OCI-LY1 (cell line): ENCODE measurements at regions not wholly inside any gene's neighbourhood (a gene's known extent, or its start where the extent isn't known, plus 50 kb on each side); places are given as distances from the start of the nearest gene placed in this dataset.
"Not testable (repeated sequence)": the region's sequence is repeated elsewhere in the genome, so short reads cannot be mapped to it uniquely, and the experiment has no call there.

Source experiments
- H2AFZ ChIP-seq: fragments of 200-600 bp; sonication (generic), shearing (Covaris generic); 2 replicates; pipeline ENCODE4 v1.6.0; 2014; ENCODE audit warnings: antibody characterized with exemption, mild to moderate bottlenecking, low read length
- H3F3A ChIP-seq: fragments of 200-600 bp; sonication (generic), shearing (Covaris generic); 2 replicates; pipeline ENCODE4 v1.6.0; 2014; ENCODE audit warnings: mild to moderate bottlenecking, antibody characterized with exemption, low read length, moderate library complexity; ENCODE audit not compliant: insufficient read depth
- H3K27ac ChIP-seq: fragments of 200-600 bp; sonication (generic); 2 replicates; pipeline ENCODE4 v1.5.1; 2014; ENCODE audit warnings: low read length, mixed run types, mild to moderate bottlenecking, low read depth; ENCODE audit not compliant: poor library complexity, severe bottlenecking
- H3K27me3 ChIP-seq: fragments of 200-600 bp; sonication (generic); 2 replicates; pipeline ENCODE4 v1.6.0; 2014; ENCODE audit warnings: antibody characterized with exemption, mild to moderate bottlenecking, low read length, moderate library complexity; ENCODE audit not compliant: insufficient read depth
- H3K36me3 ChIP-seq: fragments of 200-600 bp; sonication (generic); 2 replicates; pipeline ENCODE4 v1.6.1; 2014; ENCODE audit warnings: mild to moderate bottlenecking, antibody characterized with exemption, low read length, moderate library complexity, mixed read lengths; ENCODE audit not compliant: insufficient read depth
- H3K4me1 ChIP-seq: fragments of 200-600 bp; sonication (generic); 2 replicates; pipeline ENCODE4 v1.5.1; 2014; ENCODE audit warnings: mild to moderate bottlenecking, low read length, moderate library complexity; ENCODE audit not compliant: insufficient read depth, severe bottlenecking
- H3K4me2 ChIP-seq: fragments of 200-600 bp; sonication (generic), shearing (Covaris generic); 2 replicates; pipeline ENCODE4 v1.6.1; 2014; ENCODE audit warnings: low read length
- H3K4me3 ChIP-seq: fragments of 200-600 bp; sonication (generic); 2 replicates; pipeline ENCODE4 v1.5.1; 2014; ENCODE audit warnings: low read length, low read depth, mild to moderate bottlenecking, mixed read lengths; ENCODE audit not compliant: poor library complexity, severe bottlenecking
- H3K79me2 ChIP-seq: fragments of 200-600 bp; shearing (Covaris generic); 2 replicates; pipeline ENCODE4 v1.6.1; 2016; ENCODE audit warnings: mixed run types, low read length, mixed read lengths; ENCODE audit not compliant: insufficient read depth
- H3K9ac ChIP-seq: fragments of 200-600 bp; sonication (generic), shearing (Covaris generic); 2 replicates; pipeline ENCODE4 v1.6.1; 2014; ENCODE audit warnings: mild to moderate bottlenecking, low read length, mixed read lengths
- H3K9me2 ChIP-seq: fragments of 200-600 bp; sonication (generic), shearing (Covaris generic); 2 replicates; pipeline ENCODE4 v1.6.1; 2014; ENCODE audit warnings: low read depth, mild to moderate bottlenecking, low read length, mixed read lengths
- H3K9me3 ChIP-seq: fragments of 200-600 bp; shearing (Covaris generic); 2 replicates; pipeline ENCODE4 v1.6.1; 2014; ENCODE audit warnings: low read length, mixed read lengths
- H4K20me1 ChIP-seq: fragments of 200-600 bp; sonication (generic), shearing (Covaris generic); 2 replicates; pipeline ENCODE4 v1.6.0; 2016; ENCODE audit warnings: mild to moderate bottlenecking, low read length; ENCODE audit not compliant: insufficient read depth
- EZH2 ChIP-seq: fragments of 200-600 bp; sonication (generic), shearing (Covaris generic); IDR thresholded peaks from 2 replicates; pipeline ENCODE4 v1.8.0; 2017; ENCODE audit warnings: borderline replicate concordance, mixed run types, mild to moderate bottlenecking, antibody characterized with exemption, low read length, moderate library complexity, mixed read lengths
- TF ChIP-seq, protein P1 (sequence below): fragments of 200-600 bp; sonication (generic), shearing (Covaris generic); IDR thresholded peaks from 2 replicates; pipeline ENCODE4 v1.5.1; 2017; ENCODE audit warnings: mild to moderate bottlenecking, antibody characterized with exemption, low read length, moderate library complexity, mixed read lengths

- no peaks in the 10 kb centered on the region for H3K27me3 ChIP-seq
- no peak overlapping the region for H3K4me3 ChIP-seq
These were observed 176.5 kb upstream of the CCZ1B start for GRCh38 chr7:7002418-7003062.

GRCh38 chr7:7005303-7005702 is 177.0 kb upstream of the C1GALT1 start:
- Histone ChIP-seq H3K36me3 (no peaks in the 10 kb centered on the region), H3K27me3 (no peaks in the 10 kb centered on the region), H3K9ac (no peak overlapping the region), H3F3A (no peaks in the 10 kb centered on the region), H3K4me1 (no peaks in the 10 kb centered on the region), H3K79me2 (no peaks in the 10 kb centered on the region), H2AFZ (no peak overlapping the region), H3K4me3 (no peak overlapping the region), H3K27ac (no peak overlapping the region), H3K9me2 (no peaks in the 10 kb centered on the region), H3K4me2 (no peak overlapping the region), H3K9me3 (no peaks in the 10 kb centered on the region), H4K20me1 (no peaks in the 10 kb centered on the region)
- no peak for TF ChIP-seq EZH2

More at GRCh38 chr7:7002418-7003062, 176.5 kb upstream of the CCZ1B start:
- Histone ChIP-seq H3K9me3 (no peaks in the 10 kb centered on the region), H3K9me2 (no peaks in the 10 kb centered on the region), H3K9ac (no peak overlapping the region), H3K27ac (no peak overlapping the region), H3K36me3 (no peaks in the 10 kb centered on the region), H3F3A (no peaks in the 10 kb centered on the region), H2AFZ (no peak overlapping the region), H4K20me1 (no peaks in the 10 kb centered on the region), H3K4me1 (no peaks in the 10 kb centered on the region), H3K4me2 (no peak overlapping the region), H3K79me2 (no peaks in the 10 kb centered on the region)
- TF ChIP-seq, protein P1, sequence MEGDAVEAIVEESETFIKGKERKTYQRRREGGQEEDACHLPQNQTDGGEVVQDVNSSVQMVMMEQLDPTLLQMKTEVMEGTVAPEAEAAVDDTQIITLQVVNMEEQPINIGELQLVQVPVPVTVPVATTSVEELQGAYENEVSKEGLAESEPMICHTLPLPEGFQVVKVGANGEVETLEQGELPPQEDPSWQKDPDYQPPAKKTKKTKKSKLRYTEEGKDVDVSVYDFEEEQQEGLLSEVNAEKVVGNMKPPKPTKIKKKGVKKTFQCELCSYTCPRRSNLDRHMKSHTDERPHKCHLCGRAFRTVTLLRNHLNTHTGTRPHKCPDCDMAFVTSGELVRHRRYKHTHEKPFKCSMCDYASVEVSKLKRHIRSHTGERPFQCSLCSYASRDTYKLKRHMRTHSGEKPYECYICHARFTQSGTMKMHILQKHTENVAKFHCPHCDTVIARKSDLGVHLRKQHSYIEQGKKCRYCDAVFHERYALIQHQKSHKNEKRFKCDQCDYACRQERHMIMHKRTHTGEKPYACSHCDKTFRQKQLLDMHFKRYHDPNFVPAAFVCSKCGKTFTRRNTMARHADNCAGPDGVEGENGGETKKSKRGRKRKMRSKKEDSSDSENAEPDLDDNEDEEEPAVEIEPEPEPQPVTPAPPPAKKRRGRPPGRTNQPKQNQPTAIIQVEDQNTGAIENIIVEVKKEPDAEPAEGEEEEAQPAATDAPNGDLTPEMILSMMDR, result no peak
- no peak for TF ChIP-seq EZH2

GRCh38 chr7:7005949-7006348 is 176.4 kb upstream of the C1GALT1 start:
- H3K36me3 ChIP-seq, H3K27ac ChIP-seq, H3K9me3 ChIP-seq, H3K4me2 ChIP-seq, H3K79me2 ChIP-seq, H3K27me3 ChIP-seq, H3K9ac ChIP-seq, H3F3A ChIP-seq, H3K4me1 ChIP-seq, H3K9me2 ChIP-seq, H2AFZ ChIP-seq, H4K20me1 ChIP-seq, H3K4me3 ChIP-seq: not testable (repeated sequence)

GRCh38 chr7:7011241-7011640 is 171.1 kb upstream of the C1GALT1 start:
- H3K4me1 ChIP-seq, H3K9ac ChIP-seq, H3K4me2 ChIP-seq, H3K27me3 ChIP-seq, H3F3A ChIP-seq, H3K9me3 ChIP-seq, H3K79me2 ChIP-seq, H3K4me3 ChIP-seq, H3K36me3 ChIP-seq, H2AFZ ChIP-seq, H4K20me1 ChIP-seq, H3K27ac ChIP-seq, H3K9me2 ChIP-seq: not testable (repeated sequence)

DNA sequence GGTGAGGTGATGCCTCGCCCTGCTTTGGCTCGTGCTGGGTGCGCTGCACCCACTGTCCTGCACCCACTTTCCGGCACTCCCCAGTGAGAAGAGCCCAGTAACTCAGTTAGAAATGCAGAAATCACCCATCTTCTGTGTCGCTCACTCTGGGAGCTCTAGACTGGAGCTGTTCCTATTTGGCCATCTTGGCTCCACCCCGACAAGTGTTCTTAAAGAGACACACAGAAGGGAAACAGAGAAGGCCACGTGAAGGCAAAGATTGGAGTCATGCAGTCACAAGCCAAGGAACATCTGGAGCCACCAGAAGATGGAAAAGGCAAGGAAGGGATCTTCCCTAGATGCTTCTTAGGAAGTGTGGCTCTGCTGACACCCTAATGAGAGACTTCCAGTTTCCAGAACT is 170.6 kb upstream of the C1GALT1 start:
- not testable (repeated sequence) for H3K4me2 ChIP-seq, H3K9ac ChIP-seq, H3K79me2 ChIP-seq, H3K9me3 ChIP-seq, H2AFZ ChIP-seq, H3K4me1 ChIP-seq, H3F3A ChIP-seq, H3K27ac ChIP-seq, H3K4me3 ChIP-seq, H3K27me3 ChIP-seq, H4K20me1 ChIP-seq, H3K36me3 ChIP-seq, H3K9me2 ChIP-seq
